ENCODE measurements at regions not wholly inside any gene's neighbourhood (a gene's known extent, or its start where the extent isn't known, plus 50 kb on each side); places are given as distances from the start of the nearest gene placed in this dataset.

GRCh38 chr4:111798840-111799239 is 346.4 kb upstream of the FAM241A start:
- Histone ChIP-seq H3K27ac (ENCODE audit: extremely low read depth, low read depth, low read length) (no peak overlapping the region), H3K9me3 (replicated peaks; ENCODE audit: control insufficient read depth, insufficient read depth, low read depth, low read length) (no peaks in the 10 kb centered on the region), H3K4me3 (no peak overlapping the region), H2AFZ (ENCODE audit: low read depth, low read length) (no peak overlapping the region), H3K36me3 (ENCODE audit: control insufficient read depth, insufficient read depth, low read length) (no peaks in the 10 kb centered on the region), H3K4me2 (ENCODE audit: insufficient read depth, low read length) (no peak overlapping the region), H3K27me3 (ENCODE audit: control insufficient read depth in 2 of 2, insufficient read depth in 2 of 2, low read length in 2 of 2) (no peaks in the 10 kb centered on the region), H3K4me1 (replicated peaks in 1 of 2; ENCODE audit: control insufficient read depth in 2 of 2, insufficient read depth in 2 of 2, low read length in 2 of 2) (no peaks in the 10 kb centered on the region), H3K79me2 (ENCODE audit: control insufficient read depth, insufficient read depth, low read length) (no peaks in the 10 kb centered on the region), H3K9ac (ENCODE audit: insufficient read depth in 1 of 2, low read depth in 2 of 2, low read length in 2 of 2) (no peak overlapping the region), H3K9me1 (ENCODE audit: control insufficient read depth, insufficient read depth, low read length) (no peaks in the 10 kb centered on the region), H4K20me1 (replicated peaks; ENCODE audit: control insufficient read depth, insufficient read depth, low read length) (no peaks in the 10 kb centered on the region)
- CTCF ChIA-PET (ENCODE audit: low intra/inter-chr PET ratio) = no interaction called here
- FAIRE-seq (no peak), ATAC-seq (no peak), DNase-seq (ENCODE audit: extremely low read depth in 1 of 4, low spot score in 3 of 4) (no peak)
- POLR2A ChIA-PET = no interaction called here
- BruUV-seq (replicated peaks) = no TSS peak
- intact Hi-C loops (cut with micrococcal nuclease) (no loop called here), in situ Hi-C loops (cut with MboI) (no loop called here)
- 0% methylated on average over 2 of the region's 2 CpGs for WGBS (ENCODE audit: insufficient coverage, low coverage, missing lambda C conversion rate)
- TF ChIP-seq ZBTB17 (CRISPR knock-in tag; IDR thresholded peaks at IDR 0.05) (no peak), NR1H2 (CRISPR knock-in tag; IDR thresholded peaks at IDR 0.05) (no peak), ZMIZ1 (IDR thresholded peaks at IDR 0.05; ENCODE audit: low read depth in 2 of 2, low read length in 2 of 2) (no peak), RFX5 (IDR thresholded peaks at IDR 0.05; ENCODE audit: low read depth, low read length) (no peak), ZNF212 (CRISPR knock-in tag; IDR thresholded peaks at IDR 0.05) (no peak), RNF2 (IDR thresholded peaks at IDR 0.05) (no peak), ETS1 (conservative IDR thresholded peaks at IDR 0.05; ENCODE audit: control insufficient read depth, low read depth, low read length) (no peak), SUPT5H (IDR thresholded peaks at IDR 0.05) (no peak)
- TF ChIP-seq, protein P1, sequence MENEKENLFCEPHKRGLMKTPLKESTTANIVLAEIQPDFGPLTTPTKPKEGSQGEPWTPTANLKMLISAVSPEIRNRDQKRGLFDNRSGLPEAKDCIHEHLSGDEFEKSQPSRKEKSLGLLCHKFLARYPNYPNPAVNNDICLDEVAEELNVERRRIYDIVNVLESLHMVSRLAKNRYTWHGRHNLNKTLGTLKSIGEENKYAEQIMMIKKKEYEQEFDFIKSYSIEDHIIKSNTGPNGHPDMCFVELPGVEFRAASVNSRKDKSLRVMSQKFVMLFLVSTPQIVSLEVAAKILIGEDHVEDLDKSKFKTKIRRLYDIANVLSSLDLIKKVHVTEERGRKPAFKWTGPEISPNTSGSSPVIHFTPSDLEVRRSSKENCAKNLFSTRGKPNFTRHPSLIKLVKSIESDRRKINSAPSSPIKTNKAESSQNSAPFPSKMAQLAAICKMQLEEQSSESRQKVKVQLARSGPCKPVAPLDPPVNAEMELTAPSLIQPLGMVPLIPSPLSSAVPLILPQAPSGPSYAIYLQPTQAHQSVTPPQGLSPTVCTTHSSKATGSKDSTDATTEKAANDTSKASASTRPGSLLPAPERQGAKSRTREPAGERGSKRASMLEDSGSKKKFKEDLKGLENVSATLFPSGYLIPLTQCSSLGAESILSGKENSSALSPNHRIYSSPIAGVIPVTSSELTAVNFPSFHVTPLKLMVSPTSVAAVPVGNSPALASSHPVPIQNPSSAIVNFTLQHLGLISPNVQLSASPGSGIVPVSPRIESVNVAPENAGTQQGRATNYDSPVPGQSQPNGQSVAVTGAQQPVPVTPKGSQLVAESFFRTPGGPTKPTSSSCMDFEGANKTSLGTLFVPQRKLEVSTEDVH (IDR thresholded peaks at IDR 0.05; ENCODE audit: low read depth, partially characterized antibody) = no peak
- TF ChIP-seq, protein P2, sequence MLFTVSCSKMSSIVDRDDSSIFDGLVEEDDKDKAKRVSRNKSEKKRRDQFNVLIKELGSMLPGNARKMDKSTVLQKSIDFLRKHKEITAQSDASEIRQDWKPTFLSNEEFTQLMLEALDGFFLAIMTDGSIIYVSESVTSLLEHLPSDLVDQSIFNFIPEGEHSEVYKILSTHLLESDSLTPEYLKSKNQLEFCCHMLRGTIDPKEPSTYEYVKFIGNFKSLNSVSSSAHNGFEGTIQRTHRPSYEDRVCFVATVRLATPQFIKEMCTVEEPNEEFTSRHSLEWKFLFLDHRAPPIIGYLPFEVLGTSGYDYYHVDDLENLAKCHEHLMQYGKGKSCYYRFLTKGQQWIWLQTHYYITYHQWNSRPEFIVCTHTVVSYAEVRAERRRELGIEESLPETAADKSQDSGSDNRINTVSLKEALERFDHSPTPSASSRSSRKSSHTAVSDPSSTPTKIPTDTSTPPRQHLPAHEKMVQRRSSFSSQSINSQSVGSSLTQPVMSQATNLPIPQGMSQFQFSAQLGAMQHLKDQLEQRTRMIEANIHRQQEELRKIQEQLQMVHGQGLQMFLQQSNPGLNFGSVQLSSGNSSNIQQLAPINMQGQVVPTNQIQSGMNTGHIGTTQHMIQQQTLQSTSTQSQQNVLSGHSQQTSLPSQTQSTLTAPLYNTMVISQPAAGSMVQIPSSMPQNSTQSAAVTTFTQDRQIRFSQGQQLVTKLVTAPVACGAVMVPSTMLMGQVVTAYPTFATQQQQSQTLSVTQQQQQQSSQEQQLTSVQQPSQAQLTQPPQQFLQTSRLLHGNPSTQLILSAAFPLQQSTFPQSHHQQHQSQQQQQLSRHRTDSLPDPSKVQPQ (CRISPR knock-in tag; IDR thresholded peaks at IDR 0.05; ENCODE audit: borderline replicate concordance) = no peak
- TF ChIP-seq, protein P3, sequence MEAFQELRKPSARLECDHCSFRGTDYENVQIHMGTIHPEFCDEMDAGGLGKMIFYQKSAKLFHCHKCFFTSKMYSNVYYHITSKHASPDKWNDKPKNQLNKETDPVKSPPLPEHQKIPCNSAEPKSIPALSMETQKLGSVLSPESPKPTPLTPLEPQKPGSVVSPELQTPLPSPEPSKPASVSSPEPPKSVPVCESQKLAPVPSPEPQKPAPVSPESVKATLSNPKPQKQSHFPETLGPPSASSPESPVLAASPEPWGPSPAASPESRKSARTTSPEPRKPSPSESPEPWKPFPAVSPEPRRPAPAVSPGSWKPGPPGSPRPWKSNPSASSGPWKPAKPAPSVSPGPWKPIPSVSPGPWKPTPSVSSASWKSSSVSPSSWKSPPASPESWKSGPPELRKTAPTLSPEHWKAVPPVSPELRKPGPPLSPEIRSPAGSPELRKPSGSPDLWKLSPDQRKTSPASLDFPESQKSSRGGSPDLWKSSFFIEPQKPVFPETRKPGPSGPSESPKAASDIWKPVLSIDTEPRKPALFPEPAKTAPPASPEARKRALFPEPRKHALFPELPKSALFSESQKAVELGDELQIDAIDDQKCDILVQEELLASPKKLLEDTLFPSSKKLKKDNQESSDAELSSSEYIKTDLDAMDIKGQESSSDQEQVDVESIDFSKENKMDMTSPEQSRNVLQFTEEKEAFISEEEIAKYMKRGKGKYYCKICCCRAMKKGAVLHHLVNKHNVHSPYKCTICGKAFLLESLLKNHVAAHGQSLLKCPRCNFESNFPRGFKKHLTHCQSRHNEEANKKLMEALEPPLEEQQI (IDR thresholded peaks at IDR 0.05) = no peak
